GM18861 (cell line): ENCODE measurements at regions not wholly inside any gene's neighbourhood (a gene's known extent, or its start where the extent isn't known, plus 50 kb on each side); places are given as distances from the start of the nearest gene placed in this dataset.
A peak's percentile ranks its signal among the peaks of the same experiment; 100 is the strongest.

Experiments
- ATAC-seq: cut with Tn5 transposase; IDR thresholded peaks from one replicate; pipeline ENCODE4 v1.9.1; 2021; ENCODE audit not compliant: unreplicated experiment

DNA sequence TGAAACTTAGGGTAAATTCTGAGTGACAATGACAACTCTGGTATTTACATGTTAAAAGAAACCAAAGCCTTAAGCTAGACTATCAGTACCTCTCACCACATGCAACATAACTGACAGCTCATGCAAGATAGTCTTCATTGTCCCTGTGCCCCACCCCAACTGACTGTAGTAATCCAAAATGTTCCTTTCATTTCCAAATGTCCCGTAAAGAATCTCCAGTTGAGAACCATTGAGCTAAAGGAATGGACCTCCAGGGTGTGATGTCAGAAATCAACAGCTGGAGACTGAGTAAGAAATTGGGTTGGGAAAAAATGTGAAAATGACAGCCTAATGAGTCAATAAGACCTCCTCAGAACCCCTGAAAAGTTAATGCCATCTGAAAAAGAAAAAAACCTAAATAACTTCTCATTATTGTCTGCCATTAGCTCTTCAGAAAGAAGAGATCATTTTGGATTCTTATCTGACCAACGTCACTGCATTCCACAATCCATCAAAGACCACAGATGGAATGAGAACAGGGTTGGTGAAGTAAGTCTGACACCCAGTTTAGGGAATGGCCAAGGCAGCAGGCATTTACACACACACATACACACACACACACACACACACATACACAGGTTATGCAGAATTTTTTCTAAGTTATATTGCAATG, 51.7 kb upstream of the ACVR2A start:
- no peak for ATAC-seq

GRCh38 chr2:147790580-147790979, 54.2 kb upstream of the ACVR2A start:
- no peak for ATAC-seq

GRCh38 chr2:147789720-147790119, 55.1 kb upstream of the ACVR2A start:
- no peak for ATAC-seq

GRCh38 chr2:147789287-147789686, 55.5 kb upstream of the ACVR2A start:
- no peak for ATAC-seq

DNA sequence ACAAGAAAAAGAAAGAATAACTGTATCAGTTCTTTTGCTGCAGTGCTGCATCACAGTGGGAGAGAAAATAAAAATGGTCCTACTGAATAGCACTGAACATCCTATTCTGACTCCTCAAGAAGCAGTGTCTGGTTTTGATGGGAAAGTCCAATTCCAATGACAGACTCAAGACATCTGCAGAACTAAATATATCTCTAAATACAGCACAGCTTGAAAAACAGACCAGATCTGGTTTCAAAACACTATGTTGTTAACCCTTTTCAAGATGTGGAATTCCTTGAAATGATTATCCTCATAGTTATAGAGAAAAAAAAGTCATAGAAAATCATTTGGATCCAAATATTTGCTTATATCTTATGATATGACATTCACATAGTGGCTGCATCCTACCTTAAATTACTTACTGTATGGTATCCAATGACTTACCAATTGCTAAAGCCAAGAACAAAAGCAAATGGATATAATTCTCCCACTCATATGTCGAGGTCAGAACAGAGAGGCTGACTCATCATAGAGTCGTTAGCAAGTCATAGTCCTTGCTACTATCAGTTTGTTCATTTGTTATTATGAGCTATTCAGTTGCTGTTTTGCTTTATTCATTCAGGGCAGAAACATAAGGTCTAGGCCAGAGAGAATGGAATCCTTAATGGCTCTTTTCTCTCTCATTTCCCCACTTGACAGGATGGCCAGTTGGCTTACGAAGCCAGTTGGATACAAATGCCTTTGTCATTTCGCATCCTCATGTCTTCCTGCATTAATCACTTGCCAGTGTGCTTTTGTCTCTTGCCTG, 62.5 kb upstream of the ACVR2A start:
- ATAC-seq = no peak

DNA sequence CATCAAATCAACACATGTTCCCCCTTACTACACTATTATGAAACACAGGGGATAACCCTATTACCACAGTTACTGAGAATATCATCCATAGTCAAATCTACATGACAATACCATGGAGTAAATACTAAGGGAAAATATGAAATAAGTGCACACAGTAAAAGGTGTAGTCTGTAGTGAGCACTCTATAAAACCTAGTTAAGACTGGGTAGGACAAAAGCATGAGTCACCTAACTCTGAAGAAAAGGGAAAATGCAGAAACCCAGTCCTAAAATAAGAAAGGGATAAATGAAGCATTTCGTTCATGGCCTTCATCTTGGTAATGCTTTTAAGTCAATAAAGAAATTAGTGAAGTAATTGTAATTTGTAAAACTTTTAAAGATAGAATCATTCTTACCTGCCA, 65.4 kb upstream of the ACVR2A start:
- ATAC-seq = no peak

DNA sequence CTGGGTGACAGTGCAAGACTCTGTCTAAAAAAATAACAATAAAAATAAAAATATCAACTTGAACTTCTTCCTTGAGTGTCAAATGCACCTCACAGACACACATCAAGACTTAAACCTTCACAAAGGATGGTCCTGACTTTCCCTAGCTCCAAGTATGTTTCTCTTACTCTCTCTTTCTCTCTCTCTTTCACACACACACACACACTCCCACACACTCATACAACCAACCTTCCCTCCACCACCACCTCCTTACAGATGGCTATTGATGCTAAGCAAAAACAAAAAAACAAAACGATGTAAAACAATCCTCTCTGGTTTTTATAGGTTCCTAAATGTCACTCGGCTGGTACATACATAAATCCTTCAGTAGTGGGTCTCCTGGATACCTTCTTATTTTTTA, 67.4 kb upstream of the ACVR2A start:
- no peak for ATAC-seq

DNA sequence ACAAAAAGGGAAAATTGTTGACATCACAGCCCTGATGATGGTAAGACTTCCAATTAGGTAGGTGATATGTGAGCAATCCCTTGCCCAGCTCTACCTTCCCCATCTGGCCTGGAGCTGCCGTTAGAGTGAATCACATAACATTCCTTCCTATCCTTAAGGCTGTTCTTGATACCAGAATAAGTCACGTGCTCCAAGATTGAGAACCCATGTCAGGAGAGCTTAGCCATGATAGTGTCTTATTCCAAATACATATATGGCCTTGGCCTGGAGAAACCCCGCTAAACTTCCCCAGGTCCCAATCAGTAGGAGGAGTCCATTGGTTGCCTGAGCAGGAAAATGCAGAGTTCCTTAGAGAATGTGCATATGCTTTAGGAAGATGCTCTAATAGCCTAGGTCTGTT, 70.0 kb upstream of the ACVR2A start:
- no peak for ATAC-seq

DNA sequence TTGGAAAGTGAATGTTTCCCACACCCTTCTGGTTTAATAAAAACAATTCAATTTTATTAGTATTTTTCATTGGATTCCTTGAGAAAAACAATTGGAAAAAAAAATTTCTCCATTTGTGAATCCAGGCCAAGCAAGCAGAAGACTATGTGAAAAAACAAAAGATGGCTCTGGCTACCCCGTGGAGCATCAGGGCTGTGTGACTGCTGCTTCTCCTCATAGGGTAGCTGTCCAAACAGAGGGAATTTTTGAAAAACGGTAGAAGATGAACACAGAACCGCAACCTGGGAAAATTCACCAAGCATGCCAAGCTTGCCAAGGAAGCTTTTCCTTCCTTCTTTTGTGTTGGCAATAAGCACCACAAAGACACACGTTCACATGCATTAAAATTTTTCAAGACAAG, 71.3 kb upstream of the ACVR2A start:
- no peak for ATAC-seq

DNA sequence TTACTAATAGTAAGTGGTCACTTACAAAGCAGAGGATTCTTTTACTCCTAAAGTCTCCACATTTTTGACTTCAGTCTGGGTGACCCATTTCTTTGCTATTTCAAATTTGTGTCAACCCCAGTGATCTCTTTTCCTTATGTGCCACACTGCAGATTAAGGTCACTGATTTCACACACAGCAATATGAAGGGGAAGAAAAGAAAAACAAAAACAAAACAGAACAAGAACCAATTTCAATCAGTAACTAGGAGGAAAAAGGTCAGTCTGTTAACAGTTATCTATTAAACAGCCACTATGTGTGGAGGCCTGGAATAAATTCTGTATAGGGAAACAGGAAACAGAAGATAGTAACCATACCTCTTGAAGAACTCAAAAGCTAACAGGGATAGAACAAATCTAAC, 72.0 kb upstream of the ACVR2A start:
- no peak for ATAC-seq

- ATAC-seq = no peak
These were observed 81.0 kb upstream of the ACVR2A start for GRCh38 chr2:147763861-147764260.

DNA sequence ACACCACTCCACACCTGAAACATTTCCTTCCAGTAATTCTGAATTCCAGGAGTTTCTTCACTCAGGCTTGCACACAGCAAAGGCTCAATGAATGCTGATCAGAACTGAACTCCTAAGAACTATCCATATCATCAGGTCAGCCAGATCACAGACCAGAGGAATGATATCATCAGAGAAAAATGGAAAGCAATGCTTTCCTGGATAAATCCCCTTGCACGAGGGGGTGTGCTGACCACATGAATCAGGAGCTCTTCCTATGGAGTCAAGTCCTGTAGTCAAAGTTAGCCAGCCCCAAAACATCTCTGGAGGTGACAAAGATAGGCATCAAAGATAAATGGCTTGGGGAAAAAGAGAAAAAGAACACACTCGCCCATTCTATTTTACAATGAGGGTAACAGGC, 83.8 kb upstream of the ACVR2A start:
- ATAC-seq = no peak

- no peak for ATAC-seq
These were observed 85.3 kb upstream of the ACVR2A start for GRCh38 chr2:147759536-147759935.

- no peak for ATAC-seq
These were observed 86.0 kb upstream of the ACVR2A start for GRCh38 chr2:147758821-147759220.

DNA sequence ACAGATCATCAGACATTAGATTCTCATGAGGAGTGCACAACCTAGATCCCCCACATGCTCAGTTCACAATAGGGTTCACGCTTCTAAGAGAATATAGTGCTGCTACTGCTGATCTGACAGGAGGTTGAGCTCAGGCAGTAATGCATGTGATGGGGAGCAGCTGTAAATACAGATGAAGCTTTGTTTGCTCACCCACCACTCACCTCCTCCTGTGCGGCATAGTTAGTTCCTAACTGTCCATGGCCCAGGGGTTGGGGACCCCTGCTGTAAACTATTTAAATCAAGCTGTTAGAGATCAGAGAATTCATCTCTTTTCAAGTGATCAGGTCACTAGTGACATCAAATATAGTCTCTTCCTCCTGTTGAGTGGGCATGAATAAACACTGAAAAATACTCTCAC, 88.8 kb upstream of the ACVR2A start:
- ATAC-seq = no peak

DNA sequence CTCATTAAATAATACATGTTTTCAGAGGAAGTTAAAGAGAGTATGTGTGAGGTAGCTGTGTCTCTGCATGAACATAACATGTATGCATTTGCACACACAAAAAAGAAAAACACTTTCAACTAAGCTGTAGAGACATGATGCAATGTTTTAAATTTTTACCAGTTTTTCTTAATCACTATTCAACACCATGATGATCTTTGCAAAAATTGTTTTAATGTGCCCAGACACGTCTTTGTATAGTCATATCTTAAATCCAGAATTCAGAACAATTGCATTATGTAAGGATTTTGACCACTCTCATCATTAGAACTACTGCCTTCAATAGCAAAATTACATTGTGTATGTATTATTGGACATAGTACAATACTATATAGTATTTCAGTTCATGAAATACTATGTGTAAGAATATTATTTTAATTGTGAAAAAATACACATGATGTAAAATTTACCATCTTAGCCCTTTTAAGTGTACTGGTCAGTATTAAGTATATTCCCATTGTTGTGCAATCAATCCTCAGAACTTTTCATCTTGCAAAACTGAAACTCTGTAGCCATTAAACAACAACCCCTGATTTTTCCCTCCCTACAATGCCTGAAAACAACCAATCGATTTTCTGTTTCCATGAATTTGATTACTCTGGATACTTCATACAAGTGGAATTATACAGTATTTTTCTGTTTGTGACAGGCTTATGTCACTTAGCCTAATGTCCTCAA, 104.5 kb upstream of the ACVR2A start:
- no peak for ATAC-seq

- no peak for ATAC-seq
These were observed 105.3 kb upstream of the ACVR2A start for GRCh38 chr2:147739508-147739907.

DNA sequence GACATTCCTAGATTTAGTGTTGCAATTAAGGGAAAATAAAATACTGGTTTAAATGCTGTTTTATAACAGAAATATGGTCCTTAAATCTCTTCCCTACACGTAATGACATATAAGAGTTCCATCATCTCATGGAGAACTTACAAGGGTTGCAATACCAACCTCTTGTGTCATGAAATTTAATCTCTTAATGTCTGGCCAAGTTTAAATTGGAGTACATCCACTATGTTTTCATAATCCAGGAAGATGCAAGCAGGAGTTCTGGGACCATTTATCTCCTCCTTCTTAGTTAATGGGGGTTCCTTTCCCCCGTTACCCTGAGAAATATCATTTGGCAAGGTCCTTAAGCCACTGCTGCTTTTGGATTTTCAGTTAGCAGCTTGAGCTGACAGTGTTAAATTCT, 126.0 kb upstream of the ACVR2A start:
- no peak for ATAC-seq

GRCh38 chr2:147716906-147717305, 127.9 kb upstream of the ACVR2A start:
- no peak for ATAC-seq

DNA sequence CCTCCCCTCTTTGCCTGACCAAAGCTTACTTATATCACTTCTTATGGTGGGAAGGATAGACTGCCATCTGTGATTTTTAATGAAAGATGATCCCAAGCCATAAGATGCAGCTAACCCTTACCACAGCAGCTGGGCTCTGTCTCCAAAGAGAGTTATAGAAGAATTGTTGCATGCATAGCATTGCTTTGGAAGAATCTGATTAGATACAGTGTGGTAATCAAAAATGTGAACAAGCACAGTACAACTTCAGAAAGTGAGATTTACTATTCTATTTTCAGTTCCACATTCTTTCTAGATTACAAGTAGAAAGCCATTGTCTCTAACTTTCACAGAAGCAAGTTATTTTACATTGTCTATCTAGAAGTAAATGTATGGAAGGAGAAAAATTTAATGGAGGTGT, 129.0 kb upstream of the ACVR2A start:
- peak; percentile 51 for ATAC-seq

DNA sequence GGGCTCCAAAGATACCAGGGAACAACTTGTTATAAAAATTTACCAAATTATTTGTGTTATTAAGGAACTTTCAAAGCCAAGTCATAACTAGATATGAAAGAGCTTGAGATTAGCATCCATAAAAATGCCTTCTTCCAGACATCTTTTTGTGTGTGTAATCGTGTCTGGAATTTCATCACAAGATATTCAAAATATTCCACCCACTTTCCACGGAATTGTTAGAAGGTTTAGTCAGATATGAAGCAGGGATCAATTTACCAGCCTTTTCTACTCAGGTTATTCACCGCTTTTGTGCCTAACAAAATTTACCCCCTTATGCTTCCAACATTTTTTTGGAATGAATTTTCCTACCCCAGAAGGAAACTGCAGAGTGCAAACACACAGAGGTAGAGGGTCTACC, 130.2 kb upstream of the ACVR2A start:
- ATAC-seq = no peak

DNA sequence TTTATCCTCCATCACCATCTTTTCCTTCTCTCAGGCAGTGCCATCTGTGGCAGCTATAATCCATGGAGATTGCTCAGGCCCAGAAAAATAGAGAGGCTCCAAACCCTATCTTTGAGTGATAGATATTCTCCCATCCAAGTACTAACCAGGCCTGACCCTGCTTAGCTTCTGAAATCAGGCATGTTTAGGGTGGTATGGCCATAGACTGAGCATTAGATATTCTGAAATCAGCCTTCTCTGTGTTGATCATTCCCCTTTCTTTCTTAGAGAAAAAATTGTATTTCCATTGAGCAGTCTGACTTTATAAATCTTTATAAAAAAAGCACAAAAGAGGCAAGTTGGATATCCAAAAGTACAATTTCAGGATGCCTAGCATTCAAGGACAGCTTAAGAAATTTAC, 131.5 kb upstream of the ACVR2A start:
- no peak for ATAC-seq
